Dermis microvascular lymphatic vessel endothelial cell (primary cell): ENCODE measurements at regions not wholly inside any gene's neighbourhood (a gene's known extent, or its start where the extent isn't known, plus 50 kb on each side); places are given as distances from the start of the nearest gene placed in this dataset.

Experiments
- DNase-seq, 2 donors: peaks; one replicate each; pipeline versions ENCODE4 v3.0.0 to v3.0.0-alpha.2; 2010; ENCODE audit warnings: low read depth in 2 of 2

DNA sequence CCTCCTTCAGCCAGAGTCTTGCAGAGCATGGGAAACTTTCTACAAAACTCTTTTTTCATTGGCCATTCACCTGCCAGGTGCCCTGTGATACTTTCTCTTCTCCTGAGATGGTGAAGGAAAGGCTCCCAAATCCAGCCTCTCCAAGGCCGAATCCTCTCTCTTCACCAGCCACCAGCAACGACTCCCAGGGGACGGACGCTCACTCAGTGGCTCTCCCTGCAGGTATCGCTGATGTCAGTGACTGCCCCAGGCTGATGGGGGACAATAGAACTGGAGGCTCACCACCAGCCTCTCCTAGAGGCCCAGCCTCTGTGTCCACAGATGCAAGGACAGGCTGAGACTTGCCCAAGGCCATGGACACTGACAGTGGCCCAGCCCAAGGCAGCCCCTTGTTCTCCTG is 204.1 kb downstream of the BCL11B start:
- no peak for DNase-seq

DNA sequence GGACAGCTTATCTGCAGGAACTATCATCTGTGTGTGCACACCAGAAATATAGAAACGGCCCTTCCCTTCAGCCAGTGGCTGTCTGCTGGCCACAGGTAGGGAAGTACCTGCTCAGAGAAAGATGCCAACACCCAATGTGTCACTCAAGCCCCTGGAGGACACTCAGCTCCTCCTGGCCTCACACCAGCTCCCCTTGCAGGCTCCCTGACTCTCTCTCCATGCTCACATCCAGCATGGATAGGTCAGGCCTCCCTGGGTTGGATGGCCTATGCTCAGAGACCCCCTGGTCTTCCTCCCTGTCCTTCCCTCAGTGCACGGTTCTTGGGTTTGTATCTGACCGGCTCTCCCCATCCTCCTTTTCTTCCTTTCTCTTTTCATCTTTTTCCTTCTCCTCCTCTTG is 202.1 kb downstream of the BCL11B start:
- no peak for DNase-seq

DNA sequence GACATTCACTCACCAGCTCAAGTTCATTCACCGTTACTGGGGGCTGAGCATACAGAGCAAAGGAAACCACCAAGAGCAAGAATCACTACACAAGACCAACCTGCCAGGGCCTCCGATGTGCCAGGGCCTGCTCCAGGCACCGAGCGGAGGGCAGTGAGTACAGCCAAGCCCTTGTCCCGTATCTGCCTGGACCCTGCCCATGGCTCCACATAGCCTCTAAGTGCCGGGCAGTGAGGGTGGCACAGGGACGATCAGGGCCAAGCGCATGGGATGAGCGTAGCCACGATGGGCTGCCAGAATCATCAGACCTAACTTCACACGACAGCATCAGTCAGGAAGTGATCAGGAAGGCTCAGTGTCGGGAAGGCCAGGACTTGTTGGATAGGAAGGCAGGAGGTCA is 199.6 kb downstream of the BCL11B start:
- no peak for DNase-seq

DNA sequence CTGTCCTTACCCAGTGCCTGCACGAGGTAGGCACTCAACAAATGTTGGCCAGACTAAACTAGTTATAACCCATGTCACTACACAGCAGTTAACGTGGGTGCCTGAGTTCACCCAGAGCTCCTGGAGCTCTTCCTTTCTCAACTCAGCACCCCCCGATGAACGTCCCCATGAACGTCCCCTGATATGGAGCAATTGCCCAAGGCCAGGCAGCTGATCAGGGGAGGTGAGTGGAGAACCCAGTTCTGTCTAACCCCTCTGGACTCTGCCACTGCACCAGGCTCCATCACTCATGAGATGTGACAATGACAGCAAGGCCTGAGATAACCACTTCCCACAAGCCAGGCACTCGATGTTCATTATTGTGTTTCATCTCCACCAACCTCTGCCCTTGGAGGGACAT is 199.0 kb downstream of the BCL11B start:
- DNase-seq = no peak

DNA sequence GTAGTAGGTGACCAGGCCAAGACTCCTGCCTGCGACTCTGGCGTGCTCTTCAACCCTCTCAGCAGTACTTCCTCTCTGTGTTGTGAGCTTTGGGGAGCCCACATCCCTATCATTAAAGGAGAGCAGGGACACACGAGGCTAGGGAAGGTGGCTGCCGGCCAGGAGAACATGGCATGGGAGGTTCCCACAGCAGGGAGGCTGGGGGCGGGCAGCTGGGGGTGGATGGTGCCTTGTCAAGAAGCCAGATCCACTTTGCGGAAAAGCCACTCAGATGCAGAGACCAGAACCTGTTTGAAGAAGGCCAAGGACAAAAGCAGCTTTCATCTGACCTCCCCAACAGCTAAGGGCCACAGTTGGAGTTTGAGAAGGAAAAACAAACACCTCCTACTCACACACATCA is 198.6 kb downstream of the BCL11B start:
- no peak for DNase-seq

DNA sequence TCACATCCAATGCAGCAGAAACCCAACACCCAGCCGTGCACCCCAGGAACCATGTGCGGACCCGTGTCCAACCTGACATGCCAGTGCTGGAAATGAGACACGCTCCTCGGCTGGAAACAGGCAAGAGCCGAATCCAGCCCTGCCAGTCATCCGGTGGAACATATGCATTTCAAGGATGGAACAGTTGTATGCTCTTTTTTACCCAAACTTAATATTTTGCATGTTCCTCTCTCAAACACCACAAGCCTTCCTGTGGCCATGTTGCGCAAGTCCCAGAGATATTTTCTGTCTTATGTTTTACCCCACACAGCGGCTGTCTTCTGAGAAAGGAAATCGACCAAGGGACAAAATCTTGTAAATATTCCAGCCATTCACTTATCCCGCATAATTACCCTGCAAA is 196.9 kb downstream of the BCL11B start:
- DNase-seq = no peak

DNA sequence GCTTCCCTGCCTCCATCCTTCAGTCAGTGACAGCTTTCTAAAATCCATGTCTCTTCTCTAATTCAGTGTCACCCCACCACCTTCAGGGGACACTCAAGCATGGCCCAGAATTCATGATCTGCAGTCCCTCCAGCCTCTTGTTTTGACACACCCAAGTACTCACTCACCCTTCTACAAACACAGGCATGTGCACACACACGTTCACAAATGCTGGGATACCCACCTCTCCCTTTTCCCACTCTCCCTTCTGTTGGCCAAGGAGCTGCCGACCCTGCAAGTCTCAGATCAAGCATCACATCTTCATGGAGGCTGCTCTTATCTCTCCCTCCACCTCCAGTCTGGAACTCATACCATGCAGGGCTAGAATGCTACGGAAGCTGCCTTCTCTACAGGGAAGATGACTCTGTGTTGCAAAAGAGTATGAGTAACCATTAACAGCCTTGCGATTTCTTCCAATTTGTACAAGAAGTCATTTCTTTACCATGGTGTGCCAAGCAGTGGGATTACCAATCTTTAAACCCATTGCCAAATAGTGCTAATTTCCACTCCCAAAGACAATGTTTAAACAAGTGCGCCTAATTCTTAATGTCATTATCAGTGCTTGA is 196.1 kb downstream of the BCL11B start:
- DNase-seq = no peak

DNA sequence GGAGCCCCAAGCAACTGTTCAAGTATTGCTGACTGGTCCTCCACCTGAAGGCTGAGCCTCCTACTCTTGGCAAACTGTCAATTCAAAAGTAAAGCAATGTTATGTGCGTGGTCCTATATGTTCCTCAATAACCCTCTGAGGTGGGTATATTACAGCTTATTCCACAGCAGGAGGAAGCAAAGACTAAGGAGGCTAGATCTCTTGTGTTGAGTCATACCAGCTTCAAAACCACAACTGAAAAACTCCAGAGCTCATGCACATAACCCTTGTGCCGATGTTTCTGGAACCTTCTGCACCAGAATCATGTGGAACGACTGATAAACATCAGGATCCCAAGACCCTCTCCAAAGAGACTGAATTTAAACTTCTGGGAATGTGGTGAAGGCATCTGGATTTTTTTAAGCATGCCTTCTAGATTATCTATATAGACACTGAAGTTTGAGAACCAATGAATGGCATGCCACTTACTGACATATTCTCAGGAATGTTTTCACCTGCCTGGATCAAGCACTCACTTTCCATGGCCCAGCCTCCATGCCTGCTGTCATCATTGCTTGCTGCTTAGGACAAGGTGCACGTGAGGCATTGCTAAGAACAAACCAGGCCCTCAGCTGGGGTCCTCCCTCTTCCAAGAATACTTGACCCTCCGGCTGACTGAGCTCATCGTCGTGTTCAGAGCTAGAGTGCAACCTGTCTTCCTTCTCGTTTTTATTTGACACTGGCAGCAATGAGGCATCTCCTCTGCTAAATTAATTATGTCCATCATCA is 194.7 kb downstream of the BCL11B start:
- DNase-seq = no peak

DNA sequence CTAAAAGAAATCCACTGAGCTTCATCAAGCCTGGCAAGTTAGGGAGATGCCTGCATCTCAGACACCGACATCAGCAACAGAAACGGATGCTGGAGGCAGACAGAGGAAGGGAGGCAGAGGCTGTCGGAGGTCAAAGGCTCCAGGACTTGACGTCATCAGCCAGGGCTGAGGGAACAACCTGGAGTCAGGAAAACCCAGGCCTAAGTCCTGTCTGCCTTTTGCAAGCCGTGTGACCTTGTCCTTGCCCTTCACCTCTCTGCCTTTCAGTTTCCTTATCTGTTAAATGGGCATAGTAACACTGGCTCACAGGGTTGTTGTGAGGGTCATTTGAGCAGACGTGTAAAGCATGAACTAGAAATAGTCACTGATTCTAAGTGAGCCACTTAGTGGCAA is 194.2 kb downstream of the BCL11B start:
- DNase-seq = no peak

DNA sequence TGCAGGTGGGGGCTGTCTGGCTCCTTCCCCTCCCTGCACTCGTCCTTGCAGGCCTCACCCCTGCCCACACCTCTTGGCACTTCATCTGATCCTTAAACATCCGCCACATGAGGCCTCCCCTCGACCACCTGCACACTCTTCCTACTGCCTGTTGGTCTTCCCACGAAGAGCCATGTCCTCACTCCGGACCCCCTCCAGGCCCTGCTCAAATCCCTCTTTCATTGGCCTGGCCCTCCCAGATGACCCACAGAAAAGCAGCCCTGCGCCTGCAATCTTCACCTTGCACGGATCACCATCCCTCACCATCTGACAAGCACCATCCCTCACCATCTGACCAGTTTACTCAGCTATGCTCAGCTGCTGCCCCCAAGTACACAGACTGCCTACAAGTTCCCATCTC is 193.6 kb downstream of the BCL11B start:
- DNase-seq = no peak

DNA sequence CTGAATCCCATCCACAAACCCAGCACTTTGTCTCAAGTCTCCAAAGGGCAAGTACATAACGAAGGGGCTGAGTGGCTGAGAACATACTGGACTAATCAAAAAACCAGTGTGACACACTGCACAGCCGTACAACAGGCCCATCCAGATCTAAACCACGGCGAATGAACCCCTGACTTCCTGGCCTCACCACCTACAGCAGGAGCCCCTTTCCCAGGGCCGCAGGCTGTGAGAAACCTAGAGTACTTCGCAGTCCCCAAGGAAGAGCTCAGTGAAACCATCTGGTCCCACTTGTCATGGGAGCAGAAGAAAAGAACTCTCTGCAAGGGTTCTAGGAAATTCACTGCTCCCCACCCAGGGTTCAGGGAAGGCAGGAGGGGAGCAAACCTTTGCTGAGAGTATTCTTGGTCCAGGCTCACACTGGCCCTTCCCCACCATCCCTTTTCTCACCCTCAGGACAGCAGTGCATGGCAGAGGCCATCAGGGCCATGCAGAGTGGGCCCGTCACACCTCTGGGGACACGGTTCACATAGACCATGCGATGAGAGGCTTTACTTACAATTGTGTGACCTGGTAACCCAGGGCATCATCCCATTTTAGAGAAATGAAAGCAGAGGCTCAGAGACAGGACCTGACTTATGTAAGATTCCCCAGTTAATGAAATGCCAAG is 192.8 kb downstream of the BCL11B start:
- no peak for DNase-seq

DNA sequence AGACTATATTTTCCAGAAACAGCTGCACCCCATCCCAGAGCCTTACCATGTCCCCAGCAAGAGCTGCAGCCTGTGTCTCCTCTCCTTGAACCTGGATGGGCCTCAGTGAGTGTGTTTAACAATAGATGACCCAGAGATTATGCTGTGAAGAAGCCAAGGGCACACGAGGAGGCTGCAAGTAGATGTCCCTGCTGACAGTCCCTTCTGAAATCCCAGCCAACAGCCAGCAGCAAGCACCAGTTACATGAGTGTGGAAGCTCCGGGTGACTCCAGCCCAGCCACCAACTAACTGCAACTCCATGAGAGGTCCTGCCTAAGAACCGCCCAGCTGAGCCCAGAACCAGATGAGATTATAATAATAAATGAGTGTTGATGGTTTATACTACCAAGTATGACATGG is 191.7 kb downstream of the BCL11B start:
- DNase-seq = no peak

DNA sequence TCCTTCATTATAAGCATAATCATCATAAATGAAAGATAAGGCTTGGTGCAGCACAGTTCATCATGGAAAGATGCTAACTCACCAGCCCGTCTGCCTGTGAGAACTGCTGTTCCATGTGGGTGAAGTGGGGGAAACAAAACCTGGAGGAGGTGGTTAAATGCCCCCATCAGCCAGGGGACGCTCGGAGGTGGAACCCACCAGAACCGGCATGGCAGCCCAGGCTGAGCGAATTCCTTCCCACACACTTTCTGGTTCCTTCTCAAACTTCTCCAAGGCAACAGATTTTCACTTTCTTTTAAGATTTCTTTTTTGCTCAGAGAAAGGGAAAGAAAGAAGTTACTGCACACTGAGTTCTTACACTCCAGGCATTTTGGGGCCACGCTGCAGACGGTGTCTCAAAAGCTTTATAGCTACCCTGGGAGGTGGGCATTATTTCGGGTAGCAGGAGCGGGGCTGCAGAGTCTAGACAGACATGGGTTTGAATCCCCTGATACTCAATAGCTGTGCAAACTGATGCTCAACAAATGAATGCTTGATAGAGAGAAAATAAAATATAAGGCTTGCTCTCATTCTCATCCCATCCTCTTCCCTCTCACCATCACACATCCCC is 190.7 kb downstream of the BCL11B start:
- DNase-seq = no peak

DNA sequence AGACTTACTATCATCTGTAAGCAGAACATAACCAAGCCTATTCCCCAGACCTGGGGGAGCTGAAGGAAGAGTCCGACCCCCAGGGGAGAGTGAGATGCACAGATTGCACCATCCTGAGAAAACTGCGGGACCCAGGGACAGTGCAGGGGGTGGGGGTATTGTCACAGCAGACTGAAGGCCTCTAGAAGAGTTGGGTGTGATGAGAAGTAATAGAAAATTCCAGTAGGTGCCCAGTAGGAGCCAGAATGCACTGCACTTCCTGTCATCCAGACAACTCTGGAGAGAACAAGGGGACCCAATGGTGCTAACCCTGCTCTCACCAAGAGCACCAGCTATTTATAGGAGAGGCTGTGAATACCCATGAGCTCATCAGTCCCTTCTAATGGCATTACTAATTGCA is 190.1 kb downstream of the BCL11B start:
- no peak for DNase-seq

DNA sequence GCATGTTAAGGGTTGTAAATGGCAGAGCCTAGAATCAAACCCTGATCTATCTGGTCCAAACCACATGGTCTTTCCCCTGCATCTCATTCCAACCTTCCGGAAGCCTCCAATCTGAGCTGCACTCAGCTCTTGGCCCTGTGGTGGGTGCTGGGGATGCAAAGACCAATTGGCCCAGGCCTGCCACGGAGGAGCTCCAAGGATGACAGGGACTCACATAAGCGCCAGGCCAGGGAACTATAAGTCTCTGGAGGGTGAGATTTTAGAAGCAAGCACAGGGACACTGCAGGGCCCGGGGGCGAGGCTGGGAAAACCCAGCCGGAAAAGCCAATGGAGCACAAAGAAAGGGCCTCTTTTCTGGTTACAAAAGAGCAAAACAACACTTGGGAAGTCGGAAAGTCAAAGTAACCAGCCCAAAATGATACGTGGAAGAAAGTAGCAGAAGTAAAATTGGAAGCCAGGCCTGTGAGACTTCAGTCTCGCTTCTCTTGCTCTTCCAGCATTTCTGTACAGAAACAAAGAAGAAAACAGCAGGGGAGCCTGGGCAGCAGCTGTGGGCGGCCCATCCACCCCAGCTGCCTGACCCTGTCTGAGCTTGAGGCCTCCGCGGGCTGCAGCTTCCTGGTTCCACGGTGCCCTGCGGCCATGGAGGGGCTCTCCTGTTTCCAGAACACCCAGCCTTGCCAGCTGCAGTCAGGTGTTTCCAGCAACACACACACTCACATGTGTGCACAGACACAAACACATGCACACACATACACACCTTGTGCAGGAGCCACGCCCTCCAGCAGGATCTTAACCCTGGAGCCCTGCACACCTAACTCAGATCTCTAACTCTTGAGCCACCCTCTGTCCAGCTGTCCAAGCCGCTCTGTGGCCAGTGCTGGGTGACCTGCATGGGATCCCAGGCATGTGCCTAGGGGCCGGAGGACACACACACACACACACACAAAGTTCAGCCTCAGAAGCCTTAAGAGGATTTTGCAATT is 178.2 kb downstream of the BCL11B start:
- no peak for DNase-seq

DNA sequence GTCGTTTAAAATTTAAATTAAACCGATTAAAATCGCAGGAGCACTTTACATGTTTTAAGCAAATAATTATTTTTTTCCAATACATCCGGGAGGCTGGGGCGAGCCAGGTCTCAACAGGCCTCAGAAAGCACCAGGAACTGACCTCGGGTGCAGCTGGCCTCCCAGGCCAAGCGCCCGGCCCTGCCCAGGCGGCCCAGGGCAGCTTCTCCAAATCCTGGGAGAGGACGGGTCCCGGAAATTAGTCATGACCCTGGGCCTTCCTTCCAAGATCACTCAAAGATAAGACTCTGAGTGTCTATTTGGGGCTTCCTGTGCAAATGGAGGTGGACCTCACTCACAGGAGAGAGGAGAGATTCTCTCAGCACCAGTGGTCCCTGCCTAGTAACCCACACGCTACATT is 177.1 kb downstream of the BCL11B start:
- no peak for DNase-seq

DNA sequence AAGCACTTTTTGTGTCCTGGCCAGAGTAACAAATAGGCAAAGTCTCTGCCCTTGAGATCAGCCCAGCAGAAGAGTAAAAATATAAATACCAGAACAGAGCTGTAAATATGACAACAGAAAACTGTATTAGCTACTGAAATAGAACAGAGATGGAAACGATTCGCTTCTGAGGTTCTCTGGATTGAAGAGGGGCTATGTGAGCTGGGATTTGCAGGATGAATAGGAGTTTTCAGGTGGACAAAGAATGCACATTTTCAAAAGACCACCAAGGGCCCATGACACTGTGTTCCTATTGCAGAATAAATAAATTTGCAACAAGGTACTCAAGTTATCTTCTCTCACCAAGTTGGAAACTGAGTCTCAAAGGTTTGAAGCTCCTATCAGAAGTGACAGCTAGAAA is 176.6 kb downstream of the BCL11B start:
- no peak for DNase-seq

DNA sequence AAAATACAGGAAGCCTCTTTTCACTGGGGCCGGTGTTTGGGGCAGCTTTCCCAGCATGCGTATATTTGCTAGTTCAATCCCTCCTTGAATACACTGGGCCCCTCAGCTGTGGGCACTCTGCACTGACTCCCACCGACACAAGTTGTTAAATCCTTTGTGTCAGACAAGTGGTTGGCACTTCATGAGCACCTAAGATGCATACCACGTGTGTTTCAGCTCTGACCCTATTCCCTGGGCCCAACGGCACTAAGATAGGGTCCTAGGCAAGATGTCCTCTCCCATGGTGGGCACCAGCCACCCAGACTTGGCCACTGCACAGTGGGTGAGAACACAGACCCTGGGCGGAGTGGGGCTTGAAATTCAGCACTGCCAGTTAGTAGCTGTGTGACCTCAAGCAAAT is 173.8 kb downstream of the BCL11B start:
- DNase-seq = no peak

DNA sequence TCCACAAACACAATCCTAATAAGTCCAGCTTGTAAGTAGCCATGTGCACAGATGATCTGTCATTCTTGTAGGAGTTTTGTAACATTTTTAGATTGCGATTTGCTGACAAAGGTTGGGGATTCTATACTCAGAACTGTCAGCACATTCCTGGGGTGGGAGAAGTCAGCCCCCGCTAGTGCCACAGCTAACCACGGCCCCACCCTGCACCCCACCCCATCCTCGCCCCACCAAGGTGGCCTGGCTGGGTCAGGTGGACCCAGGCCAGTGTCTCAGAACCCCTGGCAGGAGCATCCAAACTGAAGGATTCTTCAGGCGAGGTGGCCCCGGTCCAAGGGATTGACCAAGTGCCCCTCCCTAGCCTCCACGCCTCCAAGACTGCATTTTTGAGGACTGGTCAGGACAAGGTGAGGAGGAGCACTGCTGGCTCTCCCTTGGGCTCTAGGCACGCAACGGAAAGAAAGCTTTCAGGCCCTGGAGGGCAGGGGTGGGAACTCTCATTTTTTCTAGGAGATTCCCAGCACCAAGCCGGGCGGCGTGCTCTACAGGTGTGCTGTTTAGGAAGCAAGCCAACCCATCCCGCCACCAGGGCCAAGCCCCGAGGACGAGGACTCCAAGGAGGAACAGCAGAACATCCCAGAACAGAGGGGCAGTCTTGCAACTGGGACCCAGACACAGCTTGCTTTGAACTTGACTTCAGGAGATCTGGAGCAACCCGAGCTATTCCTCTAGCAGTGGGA is 172.8 kb downstream of the BCL11B start:
- DNase-seq = no peak

DNA sequence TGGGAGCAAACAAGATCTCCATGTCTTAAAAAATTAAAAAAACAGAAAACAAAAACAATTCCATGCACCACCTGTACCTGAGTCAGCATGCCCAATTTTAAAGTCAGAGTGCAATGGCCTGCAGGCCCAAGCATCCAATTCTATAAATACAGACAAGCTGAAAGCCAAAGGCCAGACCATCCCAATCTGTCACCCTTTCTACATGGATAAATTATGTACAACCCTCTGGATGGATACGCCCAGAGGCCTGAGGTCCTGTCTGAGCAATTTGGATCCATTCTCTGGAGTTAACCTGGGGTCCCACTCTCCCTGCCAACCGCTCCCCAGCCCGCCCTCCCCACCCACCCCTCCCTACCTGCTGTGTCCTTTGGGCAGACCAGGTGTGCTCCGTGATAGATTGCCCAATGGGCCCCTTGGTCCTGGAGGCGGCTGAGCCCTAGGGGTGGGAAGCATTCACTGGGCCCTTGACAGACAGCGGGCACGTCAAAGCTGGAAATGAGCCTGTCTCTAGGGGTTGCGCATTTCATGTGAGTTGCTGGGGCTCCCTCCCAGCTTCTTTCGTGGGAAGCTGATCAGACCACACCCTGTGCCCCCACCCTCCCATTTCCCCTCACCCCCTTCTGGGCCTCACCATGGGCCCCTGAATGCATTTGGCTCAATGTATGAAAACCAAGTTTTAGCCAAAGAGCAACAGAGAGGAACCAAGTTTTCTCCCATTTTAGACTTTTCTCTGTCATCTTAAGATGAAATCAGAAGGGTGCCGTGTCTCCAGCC is 171.3 kb downstream of the BCL11B start:
- no peak for DNase-seq
